PFSK-1 (cell line): ENCODE measurements at regions not wholly inside any gene's neighbourhood (a gene's known extent, or its start where the extent isn't known, plus 50 kb on each side); places are given as distances from the start of the nearest gene placed in this dataset.

Experiments used
- POLR2AphosphoS5 ChIP-seq: IDR thresholded peaks from 2 replicates; pipeline ENCODE4 v1.6.1; 2012; ENCODE audit warnings: low read depth, mild to moderate bottlenecking, control low read depth, low read length, moderate library complexity
- TAF1 ChIP-seq: IDR thresholded peaks from 2 replicates; pipeline ENCODE4 v1.6.1; 2012; ENCODE audit warnings: low read length, control low read depth, borderline replicate concordance; ENCODE audit not compliant: insufficient read depth
- TF ChIP-seq, protein P1 (sequence below), 2 experiments: IDR thresholded peaks; 2 replicates each; pipeline versions ENCODE4 v1.6.1 to v1.8.0; 2011 to 2012; ENCODE audit warnings: low read depth in 2 of 2, low read length in 2 of 2, control low read depth in 1 of 2, inconsistent platforms in 1 of 2, mild to moderate bottlenecking in 1 of 2, moderate library complexity in 1 of 2; ENCODE audit not compliant: insufficient read depth in 1 of 2

DNA sequence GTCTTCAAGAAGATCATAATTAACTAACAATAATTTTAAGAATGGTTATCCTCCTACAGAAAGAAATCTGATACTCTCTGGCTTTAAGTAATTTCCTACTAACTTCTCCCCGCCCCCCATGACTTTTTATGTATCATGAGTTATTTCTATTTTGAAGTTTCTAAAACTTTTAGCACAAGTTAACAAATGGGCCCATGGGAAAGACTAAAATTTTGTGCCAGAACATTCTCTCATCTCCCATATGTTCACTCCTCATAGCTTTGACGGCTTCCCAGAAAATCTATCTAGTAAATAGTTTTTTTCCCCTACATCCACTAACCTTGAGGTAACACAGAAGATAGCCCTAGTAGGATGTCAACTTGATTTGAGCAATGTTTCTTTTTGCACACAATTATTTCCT, 148.3 kb downstream of the POSTN start:
- TF ChIP-seq TAF1, result no peak
- no peak for TF ChIP-seq POLR2AphosphoS5
- TF ChIP-seq, protein P1, sequence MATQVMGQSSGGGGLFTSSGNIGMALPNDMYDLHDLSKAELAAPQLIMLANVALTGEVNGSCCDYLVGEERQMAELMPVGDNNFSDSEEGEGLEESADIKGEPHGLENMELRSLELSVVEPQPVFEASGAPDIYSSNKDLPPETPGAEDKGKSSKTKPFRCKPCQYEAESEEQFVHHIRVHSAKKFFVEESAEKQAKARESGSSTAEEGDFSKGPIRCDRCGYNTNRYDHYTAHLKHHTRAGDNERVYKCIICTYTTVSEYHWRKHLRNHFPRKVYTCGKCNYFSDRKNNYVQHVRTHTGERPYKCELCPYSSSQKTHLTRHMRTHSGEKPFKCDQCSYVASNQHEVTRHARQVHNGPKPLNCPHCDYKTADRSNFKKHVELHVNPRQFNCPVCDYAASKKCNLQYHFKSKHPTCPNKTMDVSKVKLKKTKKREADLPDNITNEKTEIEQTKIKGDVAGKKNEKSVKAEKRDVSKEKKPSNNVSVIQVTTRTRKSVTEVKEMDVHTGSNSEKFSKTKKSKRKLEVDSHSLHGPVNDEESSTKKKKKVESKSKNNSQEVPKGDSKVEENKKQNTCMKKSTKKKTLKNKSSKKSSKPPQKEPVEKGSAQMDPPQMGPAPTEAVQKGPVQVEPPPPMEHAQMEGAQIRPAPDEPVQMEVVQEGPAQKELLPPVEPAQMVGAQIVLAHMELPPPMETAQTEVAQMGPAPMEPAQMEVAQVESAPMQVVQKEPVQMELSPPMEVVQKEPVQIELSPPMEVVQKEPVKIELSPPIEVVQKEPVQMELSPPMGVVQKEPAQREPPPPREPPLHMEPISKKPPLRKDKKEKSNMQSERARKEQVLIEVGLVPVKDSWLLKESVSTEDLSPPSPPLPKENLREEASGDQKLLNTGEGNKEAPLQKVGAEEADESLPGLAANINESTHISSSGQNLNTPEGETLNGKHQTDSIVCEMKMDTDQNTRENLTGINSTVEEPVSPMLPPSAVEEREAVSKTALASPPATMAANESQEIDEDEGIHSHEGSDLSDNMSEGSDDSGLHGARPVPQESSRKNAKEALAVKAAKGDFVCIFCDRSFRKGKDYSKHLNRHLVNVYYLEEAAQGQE (IDR thresholded peaks at IDR 0.05; ENCODE audit: insufficient read depth in 1 of 2, low read depth in 2 of 2, low read length in 2 of 2), result no peak
